GM10248 (cell line): ENCODE measurements at regions not wholly inside any gene's neighbourhood (a gene's known extent, or its start where the extent isn't known, plus 50 kb on each side); places are given as distances from the start of the nearest gene placed in this dataset.
"Not testable (repeated sequence)": the region's sequence is repeated elsewhere in the genome, so short reads cannot be mapped to it uniquely, and the experiment has no call there.

Experiments used
- CTCF ChIA-PET: fragments of 300-600 bp; sonication (Branson Sonifier 250); formaldehyde crosslinking; extraction: SDS; loops from one replicate; lab custom pipeline; 2021; ENCODE audit warnings: antibody characterized with exemption; lab: Yijun Ruan, JAX
- POLR2A ChIA-PET: fragments of 350-650 bp; sonication (Branson Sonifier 250); formaldehyde crosslinking; extraction: SDS; loops from one replicate; lab custom pipeline; 2020; ENCODE audit warnings: antibody characterized with exemption; lab: Yijun Ruan, JAX
- DNase-seq: peaks from one replicate; pipeline ENCODE4 v3.0.0; 2012; ENCODE audit errors: extremely low spot score
- CTCF ChIP-seq: IDR thresholded peaks from 2 replicates; pipeline ENCODE4 v1.5.1; 2012; ENCODE audit warnings: mild to moderate bottlenecking, low read depth; ENCODE audit errors: extremely low read depth, missing control alignments, control extremely low read depth

- DNase-seq: no peak
- ChIA-PET POLR2A (no interaction called here), CTCF (interaction anchor here (1.8 to 2.3 kb wide), 2 partner anchors 9 kb away, joined by 5 to 10 read pairs; no protein-coding TSS in a partner anchor)
- no peak for TF ChIP-seq CTCF
Observed at GRCh38 chr12:62069976-62070375, 190.2 kb upstream of the USP15 start.

DNA sequence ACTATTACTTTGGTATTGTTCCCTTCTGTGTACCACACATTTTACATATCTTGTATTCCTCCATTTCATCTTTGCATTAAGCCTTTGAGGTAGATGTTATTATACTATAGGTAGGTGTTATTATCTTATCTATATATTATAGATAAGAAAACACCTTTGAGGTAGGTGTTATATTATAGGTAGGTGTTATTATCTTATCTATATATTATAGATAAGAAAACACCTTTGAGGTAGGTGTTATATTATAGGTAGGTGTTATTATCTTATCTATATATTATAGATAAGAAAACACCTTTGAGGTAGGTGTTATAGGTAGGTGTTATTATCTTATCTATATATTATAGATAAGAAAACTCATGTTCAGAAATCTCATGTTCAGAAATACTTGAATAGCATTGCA is 187.0 kb upstream of the USP15 start:
- POLR2A ChIA-PET: not testable (repeated sequence)

GRCh38 chr12:62075870-62076269 is 184.3 kb upstream of the USP15 start:
- CTCF ChIA-PET: no interaction called here
- TF ChIP-seq CTCF: no peak
- no peak for DNase-seq
- POLR2A ChIA-PET: no interaction called here

More for the DNA sequence above, 187.0 kb upstream of the USP15 start:
- DNase-seq, CTCF ChIA-PET: not testable (repeated sequence)

DNA sequence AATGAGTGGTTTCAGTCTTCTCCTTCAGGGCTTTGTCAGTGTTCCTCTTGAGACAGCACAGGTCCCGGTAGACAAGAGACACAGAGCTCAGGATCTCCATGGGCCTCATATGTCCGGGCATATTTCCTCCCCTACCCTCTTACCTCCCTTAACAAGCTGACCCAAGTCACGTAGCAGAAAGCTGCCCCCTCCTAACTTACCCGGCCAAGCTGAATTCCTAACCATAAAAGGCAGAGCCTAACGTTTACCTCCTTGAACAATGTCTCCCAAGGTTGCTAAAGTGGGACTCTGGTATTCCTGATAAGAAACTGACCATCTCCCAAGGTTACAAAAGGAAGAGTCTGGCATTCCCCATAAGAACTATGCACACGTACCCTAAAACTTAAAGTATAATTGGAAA is 182.2 kb upstream of the USP15 start:
- no peak for TF ChIP-seq CTCF
- ChIA-PET POLR2A (no interaction called here), CTCF (interaction anchor here (0.8 to 1.8 kb wide), 3 partner anchors 10 to 18 kb away, joined by 3 to 7 read pairs (median 3); no protein-coding TSS in a partner anchor)
- DNase-seq: no peak

GRCh38 chr12:62082448-62082847 is 177.8 kb upstream of the USP15 start:
- no peak for TF ChIP-seq CTCF
- no peak for DNase-seq
- ChIA-PET CTCF (interaction anchor here (1.2 kb wide), 1 partner anchor 10 kb away, joined by 3 read pairs; no protein-coding TSS in a partner anchor), POLR2A (no interaction called here)

GRCh38 chr12:62098132-62098531 is 162.1 kb upstream of the USP15 start:
- ChIA-PET CTCF (interaction anchor here (0.9 to 1.2 kb wide), 3 partner anchors 17 to 28 kb away, joined by 3 read pairs; no protein-coding TSS in a partner anchor), POLR2A (no interaction called here)
- no peak for DNase-seq
- TF ChIP-seq CTCF: no peak

DNA sequence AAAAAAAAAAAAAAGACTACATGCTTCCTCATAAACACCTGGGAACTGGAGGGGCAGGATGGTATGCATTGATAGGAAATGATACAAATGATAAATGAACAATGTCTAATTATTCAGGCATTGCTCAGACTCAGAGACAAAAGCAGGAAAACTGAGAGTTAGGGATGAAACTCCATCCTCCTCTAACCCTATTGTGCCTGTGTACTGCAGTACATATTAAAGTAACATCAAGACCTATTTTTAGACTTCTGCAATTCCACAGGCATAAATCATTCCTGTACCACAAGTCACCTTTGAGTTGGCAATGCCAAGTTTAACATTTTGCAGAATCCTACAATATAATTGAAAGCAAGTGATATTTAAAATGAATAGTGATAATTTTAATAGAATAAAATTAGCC is 156.5 kb upstream of the USP15 start:
- ChIA-PET POLR2A (no interaction called here), CTCF (no interaction called here)
- TF ChIP-seq CTCF: no peak
- DNase-seq: no peak
